GM12878 (cell line): ENCODE measurements at regions not wholly inside any gene's neighbourhood (a gene's known extent, or its start where the extent isn't known, plus 50 kb on each side); places are given as distances from the start of the nearest gene placed in this dataset.

Experiments used
- ATF7 ChIP-seq: fragments of 450-650 bp; IDR thresholded peaks from 2 replicates; pipeline ENCODE4 v1.6.1; 2016; ENCODE audit warnings: low read depth, mild to moderate bottlenecking
- EP300 ChIP-seq, 2 experiments: fragments of 150-350 bp in 1 of 2; IDR thresholded peaks; 2 replicates each; pipeline ENCODE4 v1.6.1; 2011 to 2012; ENCODE audit warnings: low read depth in 2 of 2, low read length in 2 of 2, borderline replicate concordance in 1 of 2, improper control_type of control experiment in 1 of 2, inconsistent platforms in 1 of 2; ENCODE audit not compliant: control insufficient read depth in 1 of 2
- MYC ChIP-seq: IDR thresholded peaks from 2 replicates; pipeline ENCODE4 v1.6.1; 2011; ENCODE audit warnings: mild to moderate bottlenecking, low read length, moderate library complexity, inconsistent platforms; ENCODE audit not compliant: insufficient read depth, insufficient replicate concordance, insufficient read length, severe bottlenecking
- YY1 ChIP-seq: IDR thresholded peaks from 2 replicates; pipeline ENCODE4 v1.6.1; 2011; ENCODE audit warnings: low read depth, mild to moderate bottlenecking, low read length
- TF ChIP-seq, protein P1 (sequence below), 3 experiments: IDR thresholded peaks in 2 of 3; conservative IDR thresholded peaks in 1 of 3; 2 replicates each; pipeline ENCODE4 v1.5.1; 2011; ENCODE audit warnings: low read depth in 3 of 3, low read length in 3 of 3, mild to moderate bottlenecking in 3 of 3, control low read depth in 2 of 3, moderate library complexity in 2 of 3, inconsistent platforms in 1 of 3, mixed read lengths in 1 of 3; ENCODE audit not compliant: control insufficient read depth in 2 of 3, insufficient read depth in 1 of 3; ENCODE audit errors: extremely low read depth in 1 of 3
- TF ChIP-seq, protein P2 (sequence below): IDR thresholded peaks from 2 replicates; pipeline ENCODE4 v1.6.1; 2011; ENCODE audit warnings: low read depth, low read length, improper control_type of control experiment, borderline replicate concordance

DNA sequence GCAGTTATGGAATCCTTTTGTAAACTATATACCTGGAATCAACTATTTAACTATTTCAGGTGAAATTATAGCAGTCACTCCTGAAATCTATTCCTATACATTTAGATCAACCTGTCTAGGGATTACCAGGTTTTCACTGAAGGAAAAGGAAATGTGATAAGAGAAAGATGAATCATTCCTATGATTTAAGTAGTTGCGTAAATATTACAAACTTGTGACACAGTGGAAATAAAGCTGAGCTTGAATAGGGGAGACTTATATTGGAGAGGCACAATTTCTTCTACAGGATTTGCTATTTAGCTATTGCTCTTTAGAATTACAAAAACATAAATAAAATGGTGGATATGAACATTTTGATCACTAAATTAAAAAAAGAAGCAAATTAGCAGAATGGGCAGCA, 284.1 kb upstream of the EPHA5 start:
- TF ChIP-seq, protein P1, sequence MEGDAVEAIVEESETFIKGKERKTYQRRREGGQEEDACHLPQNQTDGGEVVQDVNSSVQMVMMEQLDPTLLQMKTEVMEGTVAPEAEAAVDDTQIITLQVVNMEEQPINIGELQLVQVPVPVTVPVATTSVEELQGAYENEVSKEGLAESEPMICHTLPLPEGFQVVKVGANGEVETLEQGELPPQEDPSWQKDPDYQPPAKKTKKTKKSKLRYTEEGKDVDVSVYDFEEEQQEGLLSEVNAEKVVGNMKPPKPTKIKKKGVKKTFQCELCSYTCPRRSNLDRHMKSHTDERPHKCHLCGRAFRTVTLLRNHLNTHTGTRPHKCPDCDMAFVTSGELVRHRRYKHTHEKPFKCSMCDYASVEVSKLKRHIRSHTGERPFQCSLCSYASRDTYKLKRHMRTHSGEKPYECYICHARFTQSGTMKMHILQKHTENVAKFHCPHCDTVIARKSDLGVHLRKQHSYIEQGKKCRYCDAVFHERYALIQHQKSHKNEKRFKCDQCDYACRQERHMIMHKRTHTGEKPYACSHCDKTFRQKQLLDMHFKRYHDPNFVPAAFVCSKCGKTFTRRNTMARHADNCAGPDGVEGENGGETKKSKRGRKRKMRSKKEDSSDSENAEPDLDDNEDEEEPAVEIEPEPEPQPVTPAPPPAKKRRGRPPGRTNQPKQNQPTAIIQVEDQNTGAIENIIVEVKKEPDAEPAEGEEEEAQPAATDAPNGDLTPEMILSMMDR (IDR thresholded peaks at IDR 0.05 in 2 of 3, conservative IDR thresholded peaks at IDR 0.05 in 1 of 3; ENCODE audit: control insufficient read depth in 2 of 3, extremely low read depth in 1 of 3, insufficient read depth in 1 of 3, low read depth in 3 of 3, low read length in 3 of 3), result no peak
- TF ChIP-seq YY1 (no peak), EP300 (IDR thresholded peaks at IDR 0.05; ENCODE audit: borderline replicate concordance in 1 of 2, control insufficient read depth in 1 of 2, low read depth in 2 of 2, low read length in 2 of 2) (no peak), ATF7 (no peak), MYC (no peak)
- TF ChIP-seq, protein P2, sequence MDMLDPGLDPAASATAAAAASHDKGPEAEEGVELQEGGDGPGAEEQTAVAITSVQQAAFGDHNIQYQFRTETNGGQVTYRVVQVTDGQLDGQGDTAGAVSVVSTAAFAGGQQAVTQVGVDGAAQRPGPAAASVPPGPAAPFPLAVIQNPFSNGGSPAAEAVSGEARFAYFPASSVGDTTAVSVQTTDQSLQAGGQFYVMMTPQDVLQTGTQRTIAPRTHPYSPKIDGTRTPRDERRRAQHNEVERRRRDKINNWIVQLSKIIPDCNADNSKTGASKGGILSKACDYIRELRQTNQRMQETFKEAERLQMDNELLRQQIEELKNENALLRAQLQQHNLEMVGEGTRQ, result no peak
